Activated CD4-positive, alpha-beta T cell treated with anti-CD3 and anti-CD28 coated beads, Interleukin-2, Interleukin-4, amounts not matched to agents 100 ng/mL and 50 ng/mL, durations not matched to agents 16 hours and 8 hours (primary cell): ENCODE measurements at regions not wholly inside any gene's neighbourhood (a gene's known extent, or its start where the extent isn't known, plus 50 kb on each side); places are given as distances from the start of the nearest gene placed in this dataset.
"Not testable (repeated sequence)": the region's sequence is repeated elsewhere in the genome, so short reads cannot be mapped to it uniquely, and the experiment has no call there.

ENCODE experiments used
- DNase-seq: peaks from one replicate; pipeline ENCODE4 v3.0.0-alpha.2; 2020; ENCODE audit warnings: low spot score

- DNase-seq = peak; percentile 4
These were observed 52.0 kb downstream of the OLIG1 start for GRCh38 chr21:33121715-33122475.

GRCh38 chr21:33122507-33122906 is 52.6 kb downstream of the OLIG1 start:
- DNase-seq = no peak

GRCh38 chr21:33123374-33124123 is 53.6 kb downstream of the OLIG1 start:
- DNase-seq = no peak

GRCh38 chr21:33124889-33125288 is 54.9 kb downstream of the OLIG1 start:
- DNase-seq = no peak

GRCh38 chr21:33125680-33126375 is 55.9 kb downstream of the OLIG1 start:
- DNase-seq = no peak

GRCh38 chr21:33126569-33126968 is 56.6 kb downstream of the OLIG1 start:
- DNase-seq = no peak

- DNase-seq = peak; percentile 57
These were observed 57.4 kb downstream of the OLIG1 start for GRCh38 chr21:33127154-33127867.

- no peak for DNase-seq
These were observed 57.9 kb downstream of the OLIG1 start for GRCh38 chr21:33127868-33128242.

GRCh38 chr21:33128538-33128937 is 58.6 kb downstream of the OLIG1 start:
- DNase-seq = no peak

GRCh38 chr21:33132054-33132453 is 62.1 kb downstream of the OLIG1 start:
- no peak for DNase-seq

GRCh38 chr21:33133892-33134291 is 64.0 kb downstream of the OLIG1 start:
- DNase-seq = no peak

GRCh38 chr21:33135925-33136324 is 66.0 kb downstream of the OLIG1 start:
- no peak for DNase-seq

- no peak for DNase-seq
These were observed 67.0 kb downstream of the OLIG1 start for GRCh38 chr21:33136847-33137502.

- no peak for DNase-seq
These were observed 69.1 kb downstream of the OLIG1 start for GRCh38 chr21:33139084-33139483.

- DNase-seq = no peak
These were observed 70.3 kb downstream of the OLIG1 start for GRCh38 chr21:33140288-33140687.

GRCh38 chr21:33146467-33146866 is 76.5 kb downstream of the OLIG1 start:
- no peak for DNase-seq

GRCh38 chr21:33149181-33149580 is 79.2 kb downstream of the OLIG1 start:
- no peak for DNase-seq

- not testable (repeated sequence) for DNase-seq
These were observed 78.8 kb upstream of the IFNAR2 start for GRCh38 chr21:33150968-33151367.

- DNase-seq = no peak
These were observed 77.6 kb upstream of the IFNAR2 start for GRCh38 chr21:33151941-33152731.

- no peak for DNase-seq
These were observed 77.0 kb upstream of the IFNAR2 start for GRCh38 chr21:33152732-33153130.

GRCh38 chr21:33155005-33155404 is 74.7 kb upstream of the IFNAR2 start:
- no peak for DNase-seq
